T-helper 17 cell (primary cell): ENCODE measurements at regions not wholly inside any gene's neighbourhood (a gene's known extent, or its start where the extent isn't known, plus 50 kb on each side); places are given as distances from the start of the nearest gene placed in this dataset.

ENCODE experiments used
- ATAC-seq: fragments of 150-1000 bp; cut with Tn5 transposase; 2 replicates; pipeline ENCODE4 v1.10.0; 2021; ENCODE audit warnings: mild to moderate bottlenecking, moderate library complexity
- DNase-seq, 3 donors: peaks; one replicate each; pipeline versions ENCODE4 v3.0.0 to v3.0.0-alpha.2; 2020 to 2021
- H3K9me3 ChIP-seq: one replicate; pipeline ENCODE4 v1.7.0; 2013; ENCODE audit warnings: low read length, mild to moderate bottlenecking; ENCODE audit not compliant: control insufficient read depth, poor library complexity, severe bottlenecking
- H3K27ac Mint-ChIP-seq: one replicate; pipeline ENCODE4 v1.8.0; 2022; ENCODE audit warnings: mild to moderate bottlenecking, moderate library complexity, mixed read lengths
- H3K27me3 Mint-ChIP-seq: one replicate; pipeline ENCODE4 v1.8.0; 2022; ENCODE audit warnings: mixed read lengths
- H3K36me3 Mint-ChIP-seq: one replicate; pipeline ENCODE4 v1.8.0; 2022; ENCODE audit warnings: low read depth, mixed read lengths
- H3K4me1 Mint-ChIP-seq: one replicate; pipeline ENCODE4 v1.8.0; 2022; ENCODE audit warnings: mild to moderate bottlenecking, mixed read lengths
- H3K4me3 Mint-ChIP-seq: one replicate; pipeline ENCODE4 v1.8.0; 2022; ENCODE audit warnings: mild to moderate bottlenecking, moderate library complexity, mixed read lengths

DNA sequence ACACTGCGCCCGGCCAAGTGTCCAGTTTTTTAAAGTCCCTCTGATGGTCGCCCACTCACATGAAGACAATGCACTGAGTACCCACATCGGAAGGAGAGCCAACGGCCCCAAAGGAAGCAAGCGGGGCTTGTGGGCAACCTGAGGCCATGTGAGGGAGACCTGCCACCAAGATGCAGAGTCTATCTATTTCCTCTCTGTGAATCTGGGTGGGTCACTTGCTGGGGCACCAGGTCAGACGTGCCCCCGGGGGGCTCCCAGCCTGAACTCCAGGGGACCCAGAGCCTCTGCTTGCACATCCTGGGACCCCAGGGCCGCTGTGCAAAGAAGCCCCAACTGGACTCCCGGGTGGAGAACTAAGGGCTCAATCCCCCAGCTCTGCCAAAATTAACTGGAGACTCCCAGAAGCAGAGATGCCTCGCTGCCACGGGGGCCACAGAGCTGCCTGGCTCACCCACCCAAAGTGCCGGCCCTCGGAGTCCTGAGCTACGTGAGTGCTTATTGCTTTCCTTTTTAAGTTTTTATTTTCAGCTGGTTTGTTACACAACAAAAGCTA is 106.4 kb downstream of the BRD1 start:
- Mint-ChIP-seq H3K27me3 (peaks cover 13% of the 10 kb centered on the region), H3K27ac (no peak overlapping the region), H3K36me3 (peaks cover 3% of the 10 kb centered on the region), H3K4me1 (peaks cover 10% of the 10 kb centered on the region), H3K4me3 (no peak overlapping the region)
- H3K9me3 ChIP-seq, result no peaks in the 10 kb centered on the region
- DNase-seq, result no peak
- ATAC-seq, result no peak

DNA sequence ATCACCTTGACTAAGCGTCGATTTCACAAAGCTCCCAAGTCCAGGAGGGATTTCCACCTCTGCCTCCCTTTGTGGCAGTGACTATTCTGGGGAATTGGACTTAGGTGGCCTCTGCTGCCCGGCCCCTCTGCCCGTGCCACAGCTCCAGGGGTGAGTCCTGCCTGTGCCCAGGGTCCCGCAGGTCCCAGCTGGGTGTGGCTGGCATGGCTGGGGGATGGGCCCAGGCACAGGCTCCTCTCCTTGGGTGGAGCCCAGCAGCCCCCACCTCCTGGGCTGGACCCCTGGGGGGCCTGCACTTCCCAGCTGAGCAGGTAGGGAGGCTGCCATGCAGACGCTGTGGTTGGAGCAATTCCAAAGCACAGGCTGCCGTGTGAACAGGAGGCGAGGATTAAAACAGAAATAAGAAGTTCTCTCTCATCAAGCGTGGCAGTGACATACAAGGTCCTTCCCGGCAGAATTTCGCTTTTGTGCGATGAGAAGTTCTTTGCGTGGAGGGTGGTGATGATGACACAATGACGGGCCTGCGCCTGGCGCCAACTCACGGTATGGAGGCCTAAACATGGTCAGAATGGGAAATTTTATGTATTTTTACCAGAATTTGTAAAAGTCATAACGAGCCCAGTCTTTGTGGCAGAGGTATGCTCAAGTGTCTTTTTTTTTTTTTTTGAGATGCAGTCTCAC is 107.3 kb downstream of the BRD1 start:
- peaks cover 3% of the 10 kb centered on the region for H3K36me3 Mint-ChIP-seq
- H3K27ac Mint-ChIP-seq, result peak overlapping the region; percentile 71
- no peak for DNase-seq

DNA sequence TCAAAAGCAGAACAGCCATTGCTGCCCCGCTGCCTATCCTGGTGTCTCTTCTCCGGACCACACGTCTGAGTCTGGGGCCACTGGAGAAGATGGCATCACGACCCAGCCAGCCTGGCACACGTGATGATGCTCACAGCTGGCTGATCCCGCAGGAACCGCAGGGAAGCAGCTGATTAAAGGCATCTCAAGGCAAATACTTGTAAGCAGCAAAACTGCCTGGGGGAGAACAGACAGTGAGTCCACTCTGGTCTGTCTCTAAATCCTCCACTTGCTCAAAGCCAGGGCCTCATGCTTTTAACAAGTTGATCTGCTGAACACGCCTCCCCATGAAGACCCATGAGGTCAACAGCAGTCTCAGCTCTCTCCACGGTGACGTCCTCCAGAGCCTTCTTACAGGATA is 108.6 kb downstream of the BRD1 start:
- H3K36me3 Mint-ChIP-seq, result peaks cover 3% of the 10 kb centered on the region
- no peak overlapping the region for H3K4me3 Mint-ChIP-seq
- no peaks in the 10 kb centered on the region for H3K9me3 ChIP-seq
- peaks cover 8% of the 10 kb centered on the region for H3K27me3 Mint-ChIP-seq
- H3K4me1 Mint-ChIP-seq, result peaks cover 8% of the 10 kb centered on the region
- H3K27ac Mint-ChIP-seq, result peak overlapping the region; percentile 71
- no peak for ATAC-seq
- no peak for DNase-seq

More for the DNA sequence above, 107.3 kb downstream of the BRD1 start:
- no peak for ATAC-seq
- Mint-ChIP-seq H3K4me3 (no peak overlapping the region), H3K4me1 (peaks cover 9% of the 10 kb centered on the region), H3K27me3 (peaks cover 10% of the 10 kb centered on the region)
- no peaks in the 10 kb centered on the region for H3K9me3 ChIP-seq

DNA sequence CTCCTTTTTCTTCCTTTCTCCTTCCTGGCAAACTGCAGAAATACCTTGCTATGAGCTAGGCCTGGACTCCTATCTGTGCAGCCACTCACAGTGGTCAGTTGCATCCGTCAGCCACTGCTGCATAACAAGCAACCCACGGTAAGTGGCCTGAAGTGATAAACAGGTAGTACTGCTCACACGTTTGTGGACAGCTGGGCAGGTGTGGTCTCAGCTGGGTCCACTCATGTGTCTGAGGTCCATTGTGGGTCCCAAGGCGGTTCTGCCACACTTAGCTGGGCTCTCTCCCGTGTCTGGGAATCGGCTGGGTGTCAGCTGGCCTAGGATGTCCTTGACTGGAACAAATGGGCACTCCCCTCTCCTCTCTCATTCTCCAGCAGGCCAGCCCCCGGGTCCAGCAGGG is 109.3 kb downstream of the BRD1 start:
- peaks cover 2% of the 10 kb centered on the region for H3K4me1 Mint-ChIP-seq
- no peak overlapping the region for H3K27ac Mint-ChIP-seq
- H3K4me3 Mint-ChIP-seq, result no peak overlapping the region
- ATAC-seq (no peak), DNase-seq (no peak)
- peaks cover 5% of the 10 kb centered on the region for H3K27me3 Mint-ChIP-seq
- no peaks in the 10 kb centered on the region for H3K9me3 ChIP-seq
- no peaks in the 10 kb centered on the region for H3K36me3 Mint-ChIP-seq

DNA sequence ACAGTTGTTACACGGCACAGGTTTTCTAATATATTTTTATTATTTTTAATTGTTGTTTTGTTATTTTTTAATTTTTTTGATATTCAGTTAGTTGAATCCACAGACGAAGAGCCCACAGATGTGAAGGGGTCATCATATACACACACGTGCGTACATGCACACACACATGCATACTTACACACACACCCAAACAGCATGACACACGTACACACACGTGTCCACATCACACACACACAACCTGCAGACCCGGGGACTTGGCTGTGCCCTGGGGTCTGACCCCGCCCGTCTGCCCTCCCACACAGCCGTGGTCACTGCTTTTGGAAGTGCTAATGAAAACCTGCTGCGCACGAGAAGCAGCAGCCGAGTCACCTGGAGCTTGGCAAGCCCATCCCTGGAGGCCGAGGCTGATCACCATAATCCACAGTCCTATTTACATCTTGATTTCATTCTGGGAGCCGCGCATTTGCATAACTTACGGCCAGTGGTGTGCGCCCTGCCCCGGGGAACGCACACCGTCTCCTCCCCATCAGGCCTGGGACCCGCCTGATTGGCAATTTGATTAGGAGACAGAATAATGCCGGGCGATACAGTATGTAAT is 110.3 kb downstream of the BRD1 start:
- no peaks in the 10 kb centered on the region for H3K4me1 Mint-ChIP-seq
- H3K9me3 ChIP-seq, result no peaks in the 10 kb centered on the region
- peaks cover 13% of the 10 kb centered on the region for H3K27me3 Mint-ChIP-seq
- no peak overlapping the region for H3K4me3 Mint-ChIP-seq
- ATAC-seq, result no peak
- no peaks in the 10 kb centered on the region for H3K36me3 Mint-ChIP-seq
- no peak overlapping the region for H3K27ac Mint-ChIP-seq
- DNase-seq, result no peak

DNA sequence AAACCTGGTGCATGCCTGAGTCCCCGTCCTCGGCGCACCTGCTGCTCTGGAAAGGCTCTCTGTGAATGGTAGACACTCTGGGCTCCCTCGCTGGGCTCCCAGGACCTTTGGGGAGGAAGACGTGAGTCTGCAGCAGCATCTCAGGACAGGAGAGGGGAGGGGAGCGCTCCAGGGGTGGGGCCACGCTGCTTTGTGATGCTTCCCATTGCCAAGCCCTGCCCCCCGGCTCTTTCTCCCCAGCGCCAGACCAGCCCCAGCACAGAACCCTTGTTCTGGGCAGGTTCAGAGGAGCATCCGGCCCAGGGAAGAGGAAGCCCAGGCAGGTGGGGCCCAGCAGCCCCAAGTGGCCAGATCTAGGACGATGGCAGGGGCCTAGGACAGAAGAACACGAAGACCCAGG is 111.2 kb downstream of the BRD1 start:
- Mint-ChIP-seq H3K4me1 (no peaks in the 10 kb centered on the region), H3K36me3 (no peaks in the 10 kb centered on the region), H3K27ac (no peak overlapping the region), H3K4me3 (no peak overlapping the region), H3K27me3 (peaks cover 17% of the 10 kb centered on the region)
- peaks cover 2% of the 10 kb centered on the region for H3K9me3 ChIP-seq
- DNase-seq (no peak), ATAC-seq (no peak)

DNA sequence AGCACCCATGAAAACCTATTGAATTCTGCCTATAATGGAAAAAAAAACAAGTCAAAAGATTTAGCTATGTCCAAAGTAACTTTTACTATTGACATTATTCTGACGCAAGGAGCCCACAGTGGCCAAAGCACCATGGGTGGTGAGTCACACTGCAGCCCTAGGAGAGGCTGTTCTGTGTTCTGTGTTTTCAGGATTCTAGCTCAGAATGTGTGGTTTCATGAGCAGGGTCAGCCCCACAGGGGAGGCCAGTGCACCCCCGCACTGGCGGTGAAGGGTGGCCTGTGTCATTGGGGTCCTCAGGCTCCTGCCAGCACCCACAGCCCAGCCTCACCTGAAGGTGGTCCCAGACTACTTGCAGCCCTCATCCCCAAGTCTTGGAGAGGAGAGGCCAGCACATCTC is 112.2 kb downstream of the BRD1 start:
- H3K27ac Mint-ChIP-seq, result no peak overlapping the region
- ATAC-seq (no peak), DNase-seq (no peak)
- H3K4me1 Mint-ChIP-seq, result no peaks in the 10 kb centered on the region
- peaks cover 26% of the 10 kb centered on the region for H3K27me3 Mint-ChIP-seq
- no peak overlapping the region for H3K4me3 Mint-ChIP-seq
- no peaks in the 10 kb centered on the region for H3K36me3 Mint-ChIP-seq
- H3K9me3 ChIP-seq, result peaks cover 2% of the 10 kb centered on the region

DNA sequence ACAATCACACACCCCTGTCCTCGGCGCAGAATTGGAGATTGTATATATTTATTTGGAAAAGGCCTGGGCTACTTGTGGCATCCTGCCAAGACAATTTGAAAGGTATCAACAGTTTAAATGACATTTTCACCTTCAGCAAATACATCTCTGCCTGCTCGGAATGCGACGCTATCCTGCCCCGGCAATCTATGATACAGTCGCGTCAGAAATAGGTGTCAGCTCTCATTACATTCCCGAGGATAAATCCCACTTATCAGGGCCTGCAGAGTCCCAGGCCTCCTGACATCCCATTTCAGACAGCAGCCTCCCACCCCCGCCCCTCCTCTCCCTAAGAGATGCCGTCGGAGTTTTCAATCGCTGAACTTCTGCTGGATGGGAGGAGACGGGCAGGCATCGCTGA is 114.7 kb downstream of the BRD1 start:
- no peak overlapping the region for H3K4me3 Mint-ChIP-seq
- H3K27ac Mint-ChIP-seq, result no peak overlapping the region
- no peak for ATAC-seq
- no peaks in the 10 kb centered on the region for H3K36me3 Mint-ChIP-seq
- no peaks in the 10 kb centered on the region for H3K4me1 Mint-ChIP-seq
- peaks cover 34% of the 10 kb centered on the region for H3K27me3 Mint-ChIP-seq
- no peak for DNase-seq
- peaks cover 2% of the 10 kb centered on the region for H3K9me3 ChIP-seq

DNA sequence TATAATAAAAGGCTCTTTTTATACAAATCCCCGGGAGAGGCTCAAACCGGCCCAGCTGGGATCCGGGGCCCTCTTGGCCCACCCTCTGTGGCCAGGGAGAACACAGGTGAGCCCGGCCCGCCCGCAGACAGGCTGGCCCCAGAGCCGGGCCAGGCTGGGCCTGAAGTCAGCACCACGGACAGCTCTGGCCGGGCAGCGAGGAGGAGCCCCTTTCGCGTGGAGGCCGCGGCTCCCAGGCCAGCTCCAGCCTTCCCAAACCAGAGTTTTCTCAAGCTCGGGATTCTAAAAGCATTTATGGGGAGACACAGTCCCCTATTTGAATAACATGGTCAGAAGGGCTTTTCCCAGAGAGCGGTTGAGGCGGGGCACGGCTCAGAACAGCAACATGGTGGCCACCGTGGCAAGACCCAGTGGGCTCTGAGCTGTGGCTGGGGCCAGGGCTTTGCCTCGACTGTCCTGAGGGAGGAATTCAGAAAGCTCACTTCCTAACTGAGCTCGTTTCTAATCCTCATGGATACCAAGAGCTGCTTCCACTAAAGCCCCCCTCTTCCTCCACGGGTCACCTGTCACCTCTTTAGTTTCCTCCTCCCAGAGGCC is 115.4 kb downstream of the BRD1 start:
- Mint-ChIP-seq H3K27me3 (peaks cover 41% of the 10 kb centered on the region), H3K4me1 (no peaks in the 10 kb centered on the region), H3K27ac (no peak overlapping the region), H3K4me3 (no peak overlapping the region), H3K36me3 (no peaks in the 10 kb centered on the region)
- H3K9me3 ChIP-seq, result peaks cover 2% of the 10 kb centered on the region
- no peak for ATAC-seq
- DNase-seq, result no peak

DNA sequence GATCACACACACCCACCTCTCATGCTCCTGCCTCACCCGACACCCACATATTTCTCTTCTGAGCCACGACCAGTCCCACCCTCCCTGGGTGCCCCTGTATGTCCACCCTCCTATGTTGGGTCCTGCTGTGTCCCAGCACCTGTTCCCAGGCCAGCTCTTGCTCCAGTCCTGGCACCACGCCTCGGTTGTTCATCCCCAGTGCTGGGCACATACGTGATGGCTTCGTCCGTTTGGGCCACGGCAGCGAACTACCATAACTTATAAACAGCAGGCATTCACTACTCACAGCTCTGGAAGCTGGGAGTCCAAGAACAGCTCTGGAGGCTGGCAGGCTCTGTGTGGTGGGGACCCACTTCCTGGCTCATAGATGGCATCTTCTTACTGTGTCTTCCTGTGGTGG is 116.9 kb downstream of the BRD1 start:
- no peaks in the 10 kb centered on the region for H3K36me3 Mint-ChIP-seq
- DNase-seq (no peak), ATAC-seq (no peak)
- peaks cover 2% of the 10 kb centered on the region for H3K9me3 ChIP-seq
- no peak overlapping the region for H3K4me3 Mint-ChIP-seq
- no peak overlapping the region for H3K27ac Mint-ChIP-seq
- H3K4me1 Mint-ChIP-seq, result no peaks in the 10 kb centered on the region
- H3K27me3 Mint-ChIP-seq, result peaks cover 52% of the 10 kb centered on the region

DNA sequence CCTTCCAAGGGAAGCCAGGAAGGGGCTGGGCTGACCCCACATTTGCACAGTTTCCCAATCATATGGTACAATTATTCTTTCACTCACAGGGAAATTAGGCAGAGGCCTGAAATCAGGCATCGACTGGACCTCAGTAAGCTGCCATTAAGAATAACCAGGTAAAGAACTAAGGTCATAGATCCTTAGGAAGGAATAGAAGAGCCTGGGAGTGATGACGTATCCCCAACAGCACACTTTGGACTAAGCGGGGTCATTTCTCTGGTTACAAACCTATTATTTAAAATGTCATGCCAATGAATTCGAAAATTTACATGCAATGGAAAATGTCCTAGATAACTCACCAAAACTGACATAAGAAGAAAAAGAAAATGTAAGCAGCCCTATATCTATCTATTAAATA is 118.2 kb downstream of the BRD1 start:
- peaks cover 2% of the 10 kb centered on the region for H3K9me3 ChIP-seq
- no peaks in the 10 kb centered on the region for H3K36me3 Mint-ChIP-seq
- H3K27me3 Mint-ChIP-seq, result peaks cover 55% of the 10 kb centered on the region
- no peak overlapping the region for H3K27ac Mint-ChIP-seq
- no peak overlapping the region for H3K4me3 Mint-ChIP-seq
- no peak for ATAC-seq
- no peaks in the 10 kb centered on the region for H3K4me1 Mint-ChIP-seq
- no peak for DNase-seq

DNA sequence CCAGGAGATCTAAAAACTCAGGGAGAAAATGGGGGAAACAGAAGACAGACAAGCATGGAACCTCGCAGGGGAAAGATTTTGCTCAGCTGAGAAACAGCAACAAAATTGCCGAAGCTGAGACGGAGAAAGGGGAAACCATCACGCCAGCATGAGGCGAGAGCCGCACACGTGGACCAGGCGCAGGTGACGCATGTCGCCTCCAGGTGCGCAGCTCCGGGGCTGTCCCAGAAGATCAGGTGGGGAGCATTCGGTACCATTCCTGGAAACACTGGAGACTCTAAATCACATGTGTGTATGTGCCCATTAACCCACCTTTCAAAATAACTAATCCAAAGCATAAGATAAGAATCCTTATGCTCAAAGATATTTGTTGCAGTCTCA is 121.7 kb downstream of the BRD1 start:
- DNase-seq (no peak), ATAC-seq (no peak)
- Mint-ChIP-seq H3K27ac (no peak overlapping the region), H3K4me3 (no peak overlapping the region), H3K4me1 (no peaks in the 10 kb centered on the region), H3K27me3 (peaks cover 43% of the 10 kb centered on the region), H3K36me3 (no peaks in the 10 kb centered on the region)
- no peaks in the 10 kb centered on the region for H3K9me3 ChIP-seq

DNA sequence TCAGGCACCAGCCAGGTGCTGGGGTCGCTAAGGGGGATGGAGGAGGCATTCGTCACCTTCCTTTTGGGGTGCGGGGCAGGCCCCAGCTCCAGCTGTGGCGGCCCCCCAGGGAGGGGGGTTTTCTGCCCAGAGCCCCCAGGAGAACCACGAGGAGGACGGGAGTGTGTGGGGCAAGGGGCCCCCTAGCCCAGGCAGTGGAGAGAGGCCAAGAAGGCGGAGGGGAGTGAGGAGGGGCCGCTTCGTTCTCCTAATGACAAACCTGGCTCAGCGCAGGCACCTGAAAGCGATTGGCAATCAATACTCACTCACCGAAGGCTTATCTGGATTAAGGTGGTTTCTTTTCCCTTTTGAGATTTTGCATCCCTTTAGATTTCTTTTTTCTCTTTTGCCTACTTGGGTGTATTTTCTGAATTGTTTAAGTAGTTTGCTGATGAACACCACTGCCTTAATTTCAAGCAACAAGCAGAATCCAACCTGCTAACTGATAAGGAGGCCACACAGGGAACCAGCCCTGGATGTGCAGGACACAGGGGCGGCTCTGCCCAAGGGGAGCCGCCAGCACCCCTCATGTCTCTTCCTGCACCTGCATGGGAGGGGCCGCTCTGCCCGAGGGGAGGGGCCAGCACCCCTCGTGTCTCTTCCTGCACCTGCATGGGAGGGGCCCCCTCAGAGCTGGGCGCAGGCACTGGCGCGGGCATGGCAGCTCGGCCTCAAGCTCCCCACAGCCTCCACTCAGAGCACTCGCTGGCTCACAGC is 122.3 kb downstream of the BRD1 start:
- H3K9me3 ChIP-seq, result no peaks in the 10 kb centered on the region
- DNase-seq (no peak), ATAC-seq (no peak)
- Mint-ChIP-seq H3K36me3 (peaks cover 2% of the 10 kb centered on the region), H3K27me3 (peaks cover 45% of the 10 kb centered on the region), H3K27ac (no peak overlapping the region), H3K4me3 (no peak overlapping the region), H3K4me1 (no peaks in the 10 kb centered on the region)
